GM18505 (cell line): ENCODE measurements at regions not wholly inside any gene's neighbourhood (a gene's known extent, or its start where the extent isn't known, plus 50 kb on each side); places are given as distances from the start of the nearest gene placed in this dataset.
"Not testable (repeated sequence)": the region's sequence is repeated elsewhere in the genome, so short reads cannot be mapped to it uniquely, and the experiment has no call there.

Experiments used
- ATAC-seq: cut with Tn5 transposase; IDR thresholded peaks from one replicate; pipeline ENCODE4 v1.9.1; 2021; ENCODE audit not compliant: unreplicated experiment
- POLR2A ChIP-seq: IDR thresholded peaks from 4 replicates; pipeline ENCODE4 v1.6.1; 2011; ENCODE audit warnings: borderline replicate concordance; ENCODE audit not compliant: insufficient read depth, insufficient read length; ENCODE audit errors: extremely low read depth

DNA sequence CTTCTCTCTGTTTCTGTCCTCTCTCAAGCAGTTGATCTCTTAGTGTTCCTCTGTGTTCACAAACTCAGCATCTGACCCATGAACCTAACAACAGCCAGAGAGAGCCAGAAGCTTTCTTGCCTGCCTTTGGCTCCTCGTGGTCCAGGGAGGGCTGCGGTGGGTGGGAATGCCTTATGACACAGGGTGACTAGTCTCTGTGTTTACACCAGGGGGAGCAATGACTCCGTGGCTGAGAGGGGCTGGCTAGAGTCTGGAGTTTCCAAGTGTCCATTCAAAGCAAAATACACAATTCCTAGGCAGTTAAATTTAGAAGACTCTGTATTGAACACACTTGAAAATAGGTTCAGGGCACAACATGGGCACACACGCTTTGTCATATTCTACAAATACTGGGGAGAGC, 370.0 kb upstream of the FRG2C start:
- no peak for TF ChIP-seq POLR2A
- peak; percentile 84 for ATAC-seq

- ATAC-seq = no peak
- TF ChIP-seq POLR2A = no peak
Measured at GRCh38 chr3:75295013-75295412, 369.1 kb upstream of the FRG2C start.

DNA sequence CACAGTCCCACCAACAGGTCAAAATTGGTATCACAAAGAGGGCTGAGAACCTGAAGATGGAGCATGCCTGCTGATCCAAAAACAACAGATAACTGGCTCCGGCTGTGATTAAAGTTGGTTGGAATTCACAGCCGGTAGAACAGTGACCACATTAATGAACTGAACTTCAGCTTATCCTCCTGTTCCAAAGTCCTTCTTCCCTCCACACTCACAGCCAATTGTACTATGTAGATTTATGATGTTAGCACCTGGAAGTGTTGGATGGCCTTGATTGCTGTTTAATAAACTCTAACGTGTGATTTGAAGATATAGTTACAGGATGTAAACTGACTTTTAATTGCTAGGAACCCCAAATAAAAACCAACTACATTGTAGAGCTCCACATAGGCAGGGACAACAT, 367.3 kb upstream of the FRG2C start:
- ATAC-seq = no peak

DNA sequence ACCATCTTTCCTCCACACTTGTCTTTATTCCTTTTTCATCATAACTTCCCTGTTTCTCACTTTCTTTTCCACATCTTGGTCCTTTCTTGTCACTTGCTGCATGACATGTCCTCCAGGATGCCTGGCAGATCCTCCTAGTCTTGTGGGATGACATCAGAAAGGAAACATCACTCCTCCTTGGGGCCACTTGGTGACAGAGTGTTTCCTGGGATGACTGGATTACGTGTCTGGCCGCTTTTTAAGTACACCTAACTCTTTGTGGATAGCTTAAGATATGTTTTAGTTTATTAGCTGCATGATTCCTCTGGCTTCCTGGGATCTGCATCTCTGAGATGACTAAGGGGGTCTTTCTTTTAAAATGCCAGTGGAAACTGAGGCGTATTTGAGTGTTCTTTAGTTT, 363.5 kb upstream of the FRG2C start:
- TF ChIP-seq POLR2A = no peak
- no peak for ATAC-seq

More for the DNA sequence above, 367.3 kb upstream of the FRG2C start:
- TF ChIP-seq POLR2A = no peak

- ATAC-seq = not testable (repeated sequence)
Measured at GRCh38 chr3:75301050-75301449, 363.1 kb upstream of the FRG2C start.

DNA sequence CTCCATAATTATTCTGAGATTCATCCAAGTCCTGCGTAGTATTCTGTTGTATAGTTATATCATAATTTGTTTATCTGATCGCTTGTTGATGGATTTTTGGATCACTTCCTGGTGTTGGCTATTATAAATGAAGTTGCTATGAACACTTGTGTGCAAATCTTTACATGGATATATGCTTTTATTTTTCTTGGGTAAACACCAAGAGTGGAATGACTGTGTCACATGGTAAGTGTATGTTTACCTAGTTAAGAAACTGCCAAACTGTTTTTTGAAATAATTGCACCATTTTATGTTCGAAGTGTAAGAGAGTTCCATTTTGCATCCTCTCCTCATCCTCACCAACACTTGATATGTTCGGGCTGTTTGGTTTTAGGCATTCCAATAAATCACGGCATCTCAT, 360.4 kb upstream of the FRG2C start:
- TF ChIP-seq POLR2A = no peak
- ATAC-seq = no peak

GRCh38 chr3:75305901-75306300, 358.2 kb upstream of the FRG2C start:
- no peak for TF ChIP-seq POLR2A
- no peak for ATAC-seq

DNA sequence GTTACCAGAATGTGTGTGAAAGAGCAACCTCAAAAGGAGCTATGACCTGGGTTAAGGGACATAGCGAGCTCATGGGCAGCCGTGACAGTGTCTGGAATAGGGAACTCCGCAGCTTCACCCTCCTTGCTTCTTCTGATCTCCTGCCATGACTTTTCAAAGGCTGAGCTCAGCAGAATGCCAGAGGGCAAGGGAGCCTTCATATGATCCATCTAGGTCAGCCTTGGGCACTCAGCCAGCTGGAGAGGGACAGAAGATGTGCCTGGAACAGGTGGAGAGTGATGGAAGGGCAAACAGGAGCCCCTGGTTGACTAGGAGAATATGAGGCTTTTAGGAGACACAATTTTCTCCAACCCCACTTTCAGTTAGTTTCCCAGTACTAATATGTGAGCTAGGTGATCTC, 352.8 kb upstream of the FRG2C start:
- ATAC-seq = not testable (repeated sequence)

DNA sequence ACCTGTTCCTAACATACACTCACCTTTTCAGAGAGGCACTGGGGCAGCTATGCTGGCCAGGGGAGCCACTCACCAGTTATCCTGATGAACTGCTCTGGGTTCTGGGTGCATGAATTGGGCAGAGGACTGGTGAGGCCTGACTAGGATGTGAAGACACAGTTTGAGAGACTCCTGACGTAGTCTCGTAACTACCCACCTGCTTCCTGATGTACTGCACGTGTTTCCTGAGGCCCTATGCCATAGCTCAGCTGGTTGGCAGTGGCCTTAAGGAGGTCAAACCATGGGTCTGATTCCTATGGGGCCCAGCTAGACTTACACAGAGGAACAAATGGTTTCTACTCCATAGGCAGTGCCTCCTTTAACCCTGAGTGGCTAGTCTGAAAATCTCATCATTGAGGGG, 351.7 kb upstream of the FRG2C start:
- ATAC-seq = not testable (repeated sequence)

- ATAC-seq = not testable (repeated sequence)
Measured at GRCh38 chr3:75319776-75320175, 344.4 kb upstream of the FRG2C start.

DNA sequence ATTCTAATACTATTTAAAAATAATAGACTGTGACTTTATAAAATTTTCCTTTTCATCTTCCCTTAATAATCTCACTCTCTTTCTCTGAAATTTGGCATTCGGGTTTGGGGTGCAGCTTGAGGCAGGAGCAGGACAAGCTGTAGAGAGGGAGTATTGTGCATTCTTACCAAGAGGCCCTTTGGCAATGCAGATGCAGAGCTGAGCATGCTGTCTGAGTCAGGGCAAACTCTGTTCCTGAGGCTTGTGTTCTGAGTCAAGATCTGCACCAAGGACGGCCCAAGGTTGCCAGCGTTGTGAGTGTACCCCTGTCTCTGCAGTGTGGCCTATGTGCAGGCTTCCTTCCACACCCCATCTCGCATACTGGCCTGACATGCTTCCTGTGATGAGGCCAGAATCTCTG, 343.8 kb upstream of the FRG2C start:
- ATAC-seq = no peak
- no peak for TF ChIP-seq POLR2A

- ATAC-seq = no peak
- TF ChIP-seq POLR2A = no peak
Measured at GRCh38 chr3:75321060-75321459, 343.1 kb upstream of the FRG2C start.

DNA sequence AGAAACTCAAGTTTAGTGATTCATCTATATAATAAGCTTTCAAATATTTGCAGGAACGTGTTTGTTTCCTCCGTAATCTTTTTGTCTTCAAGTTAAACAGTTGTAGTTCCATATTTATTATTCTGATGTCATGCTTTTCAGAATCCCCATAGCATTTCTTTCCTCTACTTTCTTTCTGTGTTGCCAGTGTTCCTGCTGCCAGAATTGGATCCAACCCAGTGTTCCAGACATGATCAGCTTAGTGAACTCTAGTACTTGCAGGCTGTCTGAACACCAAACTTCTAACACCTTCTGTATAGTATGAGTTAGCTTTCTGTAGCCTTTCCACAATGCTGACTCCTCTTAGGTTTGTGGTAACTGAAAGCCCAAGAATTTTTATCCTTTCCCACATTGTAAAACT, 340.2 kb upstream of the FRG2C start:
- not testable (repeated sequence) for ATAC-seq

DNA sequence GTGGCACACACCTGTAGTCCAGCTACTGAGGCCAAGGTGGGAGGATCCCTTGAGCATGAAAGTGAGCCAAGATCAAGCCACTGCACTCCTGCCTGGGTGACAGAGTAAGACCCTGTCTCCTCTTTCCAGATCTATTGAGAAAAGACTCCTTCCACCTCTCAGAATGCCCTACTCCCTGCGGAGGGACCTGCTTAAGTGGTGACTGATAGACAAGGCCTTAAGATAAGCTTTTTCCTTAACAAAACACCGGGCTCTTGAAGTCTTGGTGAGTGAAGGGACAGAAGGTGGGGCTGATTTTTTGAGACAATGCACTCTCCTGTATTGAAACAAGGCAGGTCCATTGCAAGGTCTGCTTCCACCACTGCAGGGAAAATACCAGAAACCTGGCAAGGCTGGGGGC, 338.4 kb upstream of the FRG2C start:
- no peak for TF ChIP-seq POLR2A

DNA sequence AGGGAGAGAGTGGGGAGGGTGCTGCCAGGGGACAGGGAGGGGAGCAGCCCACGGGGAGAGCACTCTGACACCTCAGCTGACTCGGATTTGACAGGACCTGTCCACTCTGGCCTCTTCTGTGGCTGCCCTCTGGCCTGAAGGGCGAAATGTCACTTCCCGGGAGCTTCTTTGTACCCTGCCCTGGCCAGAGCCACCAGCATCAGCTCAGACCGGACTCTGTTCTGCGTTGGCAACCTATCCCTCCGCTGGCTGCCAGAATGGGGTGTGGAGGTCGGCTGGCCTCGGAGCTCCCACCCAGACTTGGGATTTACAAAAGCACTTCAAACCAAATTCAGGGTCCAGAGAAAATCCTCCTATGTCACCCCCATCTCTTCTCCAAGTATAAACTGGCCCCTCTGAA, 336.7 kb upstream of the FRG2C start:
- TF ChIP-seq POLR2A = no peak
- ATAC-seq = no peak

More for the DNA sequence above, 338.4 kb upstream of the FRG2C start:
- no peak for ATAC-seq

DNA sequence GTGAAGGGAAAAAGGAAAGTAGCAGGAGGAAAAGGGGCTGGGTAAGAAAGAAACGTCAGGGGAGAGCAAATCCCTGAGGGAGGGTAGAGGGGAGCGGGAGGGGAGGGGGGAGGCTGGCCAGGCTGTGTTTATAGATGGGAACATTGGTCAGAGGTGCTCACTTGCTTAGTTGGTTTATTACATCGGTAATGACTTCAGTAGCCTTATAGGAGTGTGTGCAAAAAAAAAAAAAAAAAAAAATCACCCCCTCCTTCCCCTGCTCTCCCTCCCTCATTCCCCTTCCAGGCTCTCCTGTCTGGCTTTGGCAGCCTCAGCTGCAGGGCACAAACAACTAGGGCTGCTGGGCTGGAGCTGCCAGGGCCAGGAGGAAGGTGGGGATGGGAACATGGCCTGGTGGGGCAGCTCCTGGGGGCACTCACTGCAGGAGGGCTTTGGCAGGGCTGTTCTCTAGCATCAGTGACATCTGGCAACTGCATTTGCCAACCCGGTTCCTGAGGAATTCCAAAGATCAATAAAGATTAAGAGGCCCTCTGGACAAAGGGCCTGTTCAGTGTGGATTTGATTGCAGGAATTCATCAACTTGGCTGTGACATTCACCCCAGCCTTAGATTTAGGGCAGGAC, 334.5 kb upstream of the FRG2C start:
- no peak for TF ChIP-seq POLR2A
- ATAC-seq = no peak

DNA sequence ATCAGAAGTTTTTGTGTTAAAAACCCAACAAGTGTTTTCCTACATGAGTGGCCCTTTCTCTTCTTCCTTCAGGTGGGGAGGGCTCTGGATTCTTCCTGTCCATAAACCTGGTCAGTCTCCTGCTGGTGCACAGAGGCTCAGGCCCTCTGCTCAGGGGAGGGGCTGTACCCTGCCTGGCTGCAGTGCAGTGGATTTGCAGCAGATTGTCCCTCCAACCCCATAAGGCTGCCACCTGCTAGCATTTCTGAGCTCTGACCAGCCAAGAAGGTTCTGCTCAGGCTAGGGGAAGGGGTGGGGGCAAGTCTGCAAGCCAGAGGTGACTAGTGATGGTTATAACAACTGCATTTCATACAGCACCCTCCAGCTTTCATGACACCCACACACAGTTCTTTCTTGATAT, 333.7 kb upstream of the FRG2C start:
- ATAC-seq = not testable (repeated sequence)

DNA sequence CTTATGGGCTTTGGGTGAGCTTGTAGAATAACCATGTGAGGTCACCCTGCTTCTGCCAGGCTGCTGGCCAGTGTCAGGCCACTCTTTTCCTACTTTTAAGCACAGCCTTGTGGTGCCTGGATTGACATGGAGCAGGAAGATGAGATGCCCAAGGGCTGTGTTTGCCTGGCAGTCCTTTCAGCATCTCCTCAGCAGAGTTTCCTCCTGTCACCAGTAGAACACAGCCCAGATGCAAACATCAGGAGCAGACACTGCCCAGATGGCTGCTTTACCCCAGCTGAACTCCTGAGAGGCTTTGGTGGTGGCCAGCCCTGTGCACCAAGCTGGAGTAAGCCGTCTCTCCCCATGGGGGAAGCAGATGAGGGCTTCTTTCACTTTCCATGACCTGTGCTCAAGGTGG, 332.0 kb upstream of the FRG2C start:
- ATAC-seq = not testable (repeated sequence)
